ENCODE measurements at regions not wholly inside any gene's neighbourhood (a gene's known extent, or its start where the extent isn't known, plus 50 kb on each side); places are given as distances from the start of the nearest gene placed in this dataset.

DNA sequence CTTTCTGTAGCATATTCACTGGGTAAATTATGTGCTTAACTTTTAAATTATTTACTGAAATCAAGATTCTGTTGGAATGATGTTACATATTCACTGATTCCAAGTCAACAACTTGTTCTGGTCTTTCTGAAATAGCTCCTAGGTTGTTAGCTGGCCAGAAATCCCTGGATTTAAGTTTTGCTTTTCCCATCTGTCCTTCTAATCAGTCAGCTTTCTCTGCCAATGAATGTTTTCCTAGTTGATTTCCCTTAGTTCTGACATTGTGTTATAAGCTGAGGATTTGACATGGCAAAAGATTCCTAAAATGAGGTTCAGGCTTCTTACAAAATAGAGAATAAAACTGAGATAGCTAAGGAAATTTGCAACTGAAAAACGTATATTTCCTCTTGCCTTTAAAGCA is 1479.6 kb downstream of the MRPL39 start:
- TF ChIP-seq YY1 (IDR thresholded peaks at IDR 0.05; ENCODE audit: low read depth), result no peak
- TF ChIP-seq TCF12 (IDR thresholded peaks at IDR 0.05; ENCODE audit: low read depth), result no peak
- TF ChIP-seq, protein P1, sequence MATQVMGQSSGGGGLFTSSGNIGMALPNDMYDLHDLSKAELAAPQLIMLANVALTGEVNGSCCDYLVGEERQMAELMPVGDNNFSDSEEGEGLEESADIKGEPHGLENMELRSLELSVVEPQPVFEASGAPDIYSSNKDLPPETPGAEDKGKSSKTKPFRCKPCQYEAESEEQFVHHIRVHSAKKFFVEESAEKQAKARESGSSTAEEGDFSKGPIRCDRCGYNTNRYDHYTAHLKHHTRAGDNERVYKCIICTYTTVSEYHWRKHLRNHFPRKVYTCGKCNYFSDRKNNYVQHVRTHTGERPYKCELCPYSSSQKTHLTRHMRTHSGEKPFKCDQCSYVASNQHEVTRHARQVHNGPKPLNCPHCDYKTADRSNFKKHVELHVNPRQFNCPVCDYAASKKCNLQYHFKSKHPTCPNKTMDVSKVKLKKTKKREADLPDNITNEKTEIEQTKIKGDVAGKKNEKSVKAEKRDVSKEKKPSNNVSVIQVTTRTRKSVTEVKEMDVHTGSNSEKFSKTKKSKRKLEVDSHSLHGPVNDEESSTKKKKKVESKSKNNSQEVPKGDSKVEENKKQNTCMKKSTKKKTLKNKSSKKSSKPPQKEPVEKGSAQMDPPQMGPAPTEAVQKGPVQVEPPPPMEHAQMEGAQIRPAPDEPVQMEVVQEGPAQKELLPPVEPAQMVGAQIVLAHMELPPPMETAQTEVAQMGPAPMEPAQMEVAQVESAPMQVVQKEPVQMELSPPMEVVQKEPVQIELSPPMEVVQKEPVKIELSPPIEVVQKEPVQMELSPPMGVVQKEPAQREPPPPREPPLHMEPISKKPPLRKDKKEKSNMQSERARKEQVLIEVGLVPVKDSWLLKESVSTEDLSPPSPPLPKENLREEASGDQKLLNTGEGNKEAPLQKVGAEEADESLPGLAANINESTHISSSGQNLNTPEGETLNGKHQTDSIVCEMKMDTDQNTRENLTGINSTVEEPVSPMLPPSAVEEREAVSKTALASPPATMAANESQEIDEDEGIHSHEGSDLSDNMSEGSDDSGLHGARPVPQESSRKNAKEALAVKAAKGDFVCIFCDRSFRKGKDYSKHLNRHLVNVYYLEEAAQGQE (IDR thresholded peaks at IDR 0.05; ENCODE audit: low read depth), result no peak
- TF ChIP-seq, protein P2, sequence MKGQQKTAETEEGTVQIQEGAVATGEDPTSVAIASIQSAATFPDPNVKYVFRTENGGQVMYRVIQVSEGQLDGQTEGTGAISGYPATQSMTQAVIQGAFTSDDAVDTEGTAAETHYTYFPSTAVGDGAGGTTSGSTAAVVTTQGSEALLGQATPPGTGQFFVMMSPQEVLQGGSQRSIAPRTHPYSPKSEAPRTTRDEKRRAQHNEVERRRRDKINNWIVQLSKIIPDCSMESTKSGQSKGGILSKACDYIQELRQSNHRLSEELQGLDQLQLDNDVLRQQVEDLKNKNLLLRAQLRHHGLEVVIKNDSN (IDR thresholded peaks at IDR 0.05), result no peak
- TF ChIP-seq TAF1 (IDR thresholded peaks at IDR 0.05; ENCODE audit: low read depth), result no peak
- no peak for TF ChIP-seq EP300 (IDR thresholded peaks at IDR 0.05; ENCODE audit: borderline replicate concordance)
- no peak for TF ChIP-seq CREB1 (IDR thresholded peaks at IDR 0.05; ENCODE audit: low read depth)
- TF ChIP-seq ZBTB7A (IDR thresholded peaks at IDR 0.05; ENCODE audit: low read depth), result no peak
- TF ChIP-seq, protein P3, sequence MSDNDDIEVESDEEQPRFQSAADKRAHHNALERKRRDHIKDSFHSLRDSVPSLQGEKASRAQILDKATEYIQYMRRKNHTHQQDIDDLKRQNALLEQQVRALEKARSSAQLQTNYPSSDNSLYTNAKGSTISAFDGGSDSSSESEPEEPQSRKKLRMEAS (IDR thresholded peaks at IDR 0.05), result no peak
- no peak for TF ChIP-seq CEBPB (IDR thresholded peaks at IDR 0.05)
- no peak for TF ChIP-seq TEAD4 (IDR thresholded peaks at IDR 0.05)
- no peak for TF ChIP-seq FOXM1 (IDR thresholded peaks at IDR 0.05; ENCODE audit: borderline replicate concordance, low read depth)
- no peak for TF ChIP-seq NFIC (IDR thresholded peaks at IDR 0.05)
- TF ChIP-seq EGR1 (IDR thresholded peaks at IDR 0.05), result no peak
- TF ChIP-seq RAD21 (IDR thresholded peaks at IDR 0.05; ENCODE audit: low read depth), result no peak

DNA sequence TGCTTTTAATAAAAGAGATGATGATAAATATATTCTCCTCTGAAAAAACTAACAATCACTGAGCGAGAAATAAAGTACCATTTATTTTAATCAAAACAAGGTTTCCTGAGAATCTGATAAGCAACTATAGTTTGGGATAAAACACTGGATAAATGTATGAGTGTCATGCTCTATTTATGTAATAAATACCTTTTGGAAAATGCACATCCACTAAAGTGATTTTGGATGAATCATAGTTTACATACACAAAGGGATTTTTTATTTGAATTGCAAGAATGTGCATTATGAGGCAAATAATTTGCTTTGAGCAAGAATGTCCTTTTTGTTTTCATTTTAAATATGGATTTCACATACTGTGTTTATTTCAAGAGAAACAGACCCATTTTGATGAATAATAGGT is 1483.5 kb downstream of the MRPL39 start:
- TF ChIP-seq RAD21 (IDR thresholded peaks at IDR 0.05; ENCODE audit: low read depth) (no peak), NFIC (IDR thresholded peaks at IDR 0.05) (no peak), EGR1 (IDR thresholded peaks at IDR 0.05) (no peak), YY1 (IDR thresholded peaks at IDR 0.05; ENCODE audit: low read depth) (no peak), TCF12 (IDR thresholded peaks at IDR 0.05; ENCODE audit: low read depth) (no peak)
- TF ChIP-seq, protein P1 (IDR thresholded peaks at IDR 0.05; ENCODE audit: low read depth), result no peak
- TF ChIP-seq, protein P2 (IDR thresholded peaks at IDR 0.05), result no peak

DNA sequence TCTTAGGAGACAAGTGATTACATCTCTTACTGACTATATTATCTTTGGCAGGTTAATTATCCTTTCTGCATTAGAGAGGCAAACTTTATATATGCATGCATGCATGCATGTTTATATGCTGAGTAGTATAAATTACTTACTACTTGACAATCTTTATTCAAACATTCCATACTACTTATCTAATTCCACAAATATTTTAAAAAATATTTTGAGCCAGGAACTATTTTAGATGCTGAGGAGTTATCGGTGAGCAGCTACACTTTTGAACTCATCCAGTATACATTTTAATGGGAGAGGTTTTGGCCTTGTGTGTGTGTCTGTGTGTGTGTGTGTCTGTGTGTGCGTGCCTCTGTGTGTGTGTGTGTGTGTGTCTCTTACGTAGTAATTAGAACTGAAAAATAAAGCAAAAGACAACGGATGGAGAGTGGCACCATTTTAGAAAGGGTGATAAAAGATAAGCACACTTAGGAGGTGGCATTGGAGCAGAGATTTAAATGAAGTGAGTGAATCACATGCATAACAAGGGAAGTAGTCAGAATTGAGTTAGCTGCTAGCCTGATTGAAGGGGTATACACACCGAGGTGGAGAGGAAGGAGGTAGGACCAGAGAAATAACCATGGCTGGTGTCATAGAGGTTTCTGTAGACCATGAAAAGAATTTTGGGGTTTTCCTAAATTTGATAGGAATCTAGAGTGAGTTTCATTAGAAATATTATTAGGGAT is 1488.4 kb downstream of the MRPL39 start:
- TF ChIP-seq, protein P1 (IDR thresholded peaks at IDR 0.05; ENCODE audit: low read depth), result no peak

DNA sequence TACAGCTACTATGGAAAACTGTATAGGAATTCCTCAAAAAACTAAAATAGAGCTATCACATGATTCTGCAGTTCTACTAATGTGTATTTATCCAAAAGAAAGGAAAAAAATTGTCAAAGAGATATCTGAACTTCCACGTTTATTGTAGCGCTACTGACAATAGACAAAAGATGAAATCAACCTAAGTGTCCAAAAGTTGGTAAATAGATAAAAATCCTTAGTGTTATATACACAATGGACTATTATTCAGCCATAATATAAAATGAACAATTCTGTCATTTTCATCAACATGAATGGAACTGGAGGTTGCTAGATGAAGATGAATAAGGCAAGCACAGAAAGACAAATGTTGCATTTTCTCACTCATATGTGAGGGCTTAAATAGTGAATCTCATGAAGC is 1492.1 kb downstream of the MRPL39 start:
- TF ChIP-seq FOXM1 (IDR thresholded peaks at IDR 0.05; ENCODE audit: borderline replicate concordance, low read depth), result no peak

DNA sequence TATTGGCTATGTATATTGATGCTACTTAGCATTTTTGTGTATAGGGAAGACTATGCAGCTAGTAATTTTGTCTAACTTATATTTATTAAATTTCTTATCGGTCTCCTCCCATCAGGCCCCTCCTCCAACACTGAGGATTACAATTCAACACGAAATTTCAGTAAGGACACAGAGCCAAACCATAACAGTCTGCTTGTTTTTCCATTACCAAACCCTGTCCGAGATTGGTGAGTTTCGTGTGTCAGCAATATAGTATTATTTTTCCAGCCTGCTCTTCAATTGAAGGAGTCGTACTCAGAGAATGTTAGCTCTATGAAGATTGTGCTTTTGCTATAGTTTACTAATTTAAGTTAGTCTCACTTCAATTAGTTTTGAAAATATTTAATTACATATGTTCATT is 1495.3 kb downstream of the MRPL39 start:
- TF ChIP-seq EP300 (IDR thresholded peaks at IDR 0.05; ENCODE audit: borderline replicate concordance), result no peak
- TF ChIP-seq YY1 (IDR thresholded peaks at IDR 0.05; ENCODE audit: low read depth), result no peak
- TF ChIP-seq TEAD4 (IDR thresholded peaks at IDR 0.05), result no peak
- TF ChIP-seq, protein P1 (IDR thresholded peaks at IDR 0.05; ENCODE audit: low read depth), result no peak
- TF ChIP-seq NFIC (IDR thresholded peaks at IDR 0.05), result no peak
- TF ChIP-seq, protein P2 (IDR thresholded peaks at IDR 0.05), result no peak
- TF ChIP-seq CEBPB (IDR thresholded peaks at IDR 0.05), result no peak
- no peak for TF ChIP-seq CREB1 (IDR thresholded peaks at IDR 0.05; ENCODE audit: low read depth)
- no peak for TF ChIP-seq ZBTB7A (IDR thresholded peaks at IDR 0.05; ENCODE audit: low read depth)
- no peak for TF ChIP-seq TCF12 (IDR thresholded peaks at IDR 0.05; ENCODE audit: low read depth)
- TF ChIP-seq FOXM1 (IDR thresholded peaks at IDR 0.05; ENCODE audit: borderline replicate concordance, low read depth), result no peak
- TF ChIP-seq, protein P3 (IDR thresholded peaks at IDR 0.05), result no peak
- TF ChIP-seq EGR1 (IDR thresholded peaks at IDR 0.05), result no peak
